ENCODE measurements at regions not wholly inside any gene's neighbourhood (a gene's known extent, or its start where the extent isn't known, plus 50 kb on each side); places are given as distances from the start of the nearest gene placed in this dataset.

GRCh38 chr5:32845171-32845570 lies 134.1 kb downstream of the NPR3 start:
- no peak for TF ChIP-seq KAT2B (IDR thresholded peaks at IDR 0.05; ENCODE audit: borderline replicate concordance, low read depth, low read length)
- TF ChIP-seq HIVEP1 (CRISPR knock-in tag; IDR thresholded peaks at IDR 0.05) = no peak
- TF ChIP-seq SATB2 (CRISPR knock-in tag; IDR thresholded peaks at IDR 0.05) = no peak
- TF ChIP-seq RAD21 (CRISPR knock-in tag; IDR thresholded peaks at IDR 0.05) = no peak
- TF ChIP-seq PAX8 (CRISPR knock-in tag; IDR thresholded peaks at IDR 0.05; ENCODE audit: borderline replicate concordance) = no peak
- no peak for TF ChIP-seq REST (IDR thresholded peaks at IDR 0.05; ENCODE audit: borderline replicate concordance in 1 of 2, low read depth in 1 of 2, low read length in 2 of 2)
- no peak for TF ChIP-seq CTCF (CRISPR knock-in tag; IDR thresholded peaks at IDR 0.05)
- TF ChIP-seq POLR2A (IDR thresholded peaks at IDR 0.05; ENCODE audit: insufficient read depth in 1 of 2, low read depth in 2 of 2, low read length in 2 of 2) = no peak
- TF ChIP-seq KDM5A (IDR thresholded peaks at IDR 0.05; ENCODE audit: borderline replicate concordance, low read length) = no peak
- no peak for TF ChIP-seq AHDC1 (CRISPR knock-in tag; IDR thresholded peaks at IDR 0.05; ENCODE audit: borderline replicate concordance)
- no peak for TF ChIP-seq SMC3 (IDR thresholded peaks at IDR 0.05; ENCODE audit: low read length)
- no peak for TF ChIP-seq BCLAF1 (IDR thresholded peaks at IDR 0.05)
- no peak for TF ChIP-seq ZNF274 (CRISPR knock-in tag; IDR thresholded peaks at IDR 0.05)
- TF ChIP-seq E2F1 (CRISPR knock-in tag; IDR thresholded peaks at IDR 0.05) = no peak
